Dermis microvascular lymphatic vessel endothelial cell (primary cell): ENCODE measurements at regions not wholly inside any gene's neighbourhood (a gene's known extent, or its start where the extent isn't known, plus 50 kb on each side); places are given as distances from the start of the nearest gene placed in this dataset.
"Not testable (repeated sequence)": the region's sequence is repeated elsewhere in the genome, so short reads cannot be mapped to it uniquely, and the experiment has no call there.

Experiments used
- DNase-seq, 2 donors: peaks; one replicate each; pipeline versions ENCODE4 v3.0.0 to v3.0.0-alpha.2; 2010; ENCODE audit warnings: low read depth in 2 of 2

GRCh38 chrY:19055232-19056137 lies 281.9 kb upstream of the HSFY2 start:
- DNase-seq: no peak

GRCh38 chrY:19053806-19054205 lies 280.3 kb upstream of the HSFY2 start:
- no peak for DNase-seq

GRCh38 chrY:19051021-19051420 lies 277.5 kb upstream of the HSFY2 start:
- no peak for DNase-seq

GRCh38 chrY:19042984-19043442 lies 269.5 kb upstream of the HSFY2 start:
- DNase-seq: no peak

- no peak for DNase-seq
Measured at GRCh38 chrY:19042306-19042958, 268.9 kb upstream of the HSFY2 start.

GRCh38 chrY:19026631-19027030 lies 253.1 kb upstream of the HSFY2 start:
- DNase-seq: no peak

- DNase-seq: no peak
Measured at GRCh38 chrY:19023934-19024333, 250.4 kb upstream of the HSFY2 start.

- DNase-seq: no peak
Measured at GRCh38 chrY:19020193-19020592, 246.7 kb upstream of the HSFY2 start.

GRCh38 chrY:19016990-19017389 lies 243.5 kb upstream of the HSFY2 start:
- DNase-seq: no peak

- peak in 1 of 2 donors; percentile 0 for DNase-seq
Measured at GRCh38 chrY:19015854-19016253, 242.3 kb upstream of the HSFY2 start.

GRCh38 chrY:19015213-19015612 lies 241.7 kb upstream of the HSFY2 start:
- DNase-seq: no peak

GRCh38 chrY:19012985-19013384 lies 239.4 kb upstream of the HSFY2 start:
- DNase-seq: no peak

GRCh38 chrY:19011605-19012090 lies 238.1 kb upstream of the HSFY2 start:
- DNase-seq: peak in 1 of 2 donors; percentile 1

GRCh38 chrY:19006234-19006633 lies 232.7 kb upstream of the HSFY2 start:
- DNase-seq: no peak

- no peak for DNase-seq
Measured at GRCh38 chrY:19005579-19005978, 232.0 kb upstream of the HSFY2 start.

GRCh38 chrY:18997635-18998240 lies 224.2 kb upstream of the HSFY2 start:
- no peak for DNase-seq

- no peak for DNase-seq
Measured at GRCh38 chrY:18993480-18993879, 219.9 kb upstream of the HSFY2 start.

GRCh38 chrY:18992684-18993083 lies 219.1 kb upstream of the HSFY2 start:
- DNase-seq: not testable (repeated sequence)

- no peak for DNase-seq
Measured at GRCh38 chrY:18989356-18989755, 215.8 kb upstream of the HSFY2 start.

GRCh38 chrY:18966001-18966400 lies 192.5 kb upstream of the HSFY2 start:
- DNase-seq: no peak

GRCh38 chrY:18958846-18959245 lies 185.3 kb upstream of the HSFY2 start:
- peak in 1 of 2 donors; percentile 9 for DNase-seq
